ENCODE measurements at regions not wholly inside any gene's neighbourhood (a gene's known extent, or its start where the extent isn't known, plus 50 kb on each side); places are given as distances from the start of the nearest gene placed in this dataset.

DNA sequence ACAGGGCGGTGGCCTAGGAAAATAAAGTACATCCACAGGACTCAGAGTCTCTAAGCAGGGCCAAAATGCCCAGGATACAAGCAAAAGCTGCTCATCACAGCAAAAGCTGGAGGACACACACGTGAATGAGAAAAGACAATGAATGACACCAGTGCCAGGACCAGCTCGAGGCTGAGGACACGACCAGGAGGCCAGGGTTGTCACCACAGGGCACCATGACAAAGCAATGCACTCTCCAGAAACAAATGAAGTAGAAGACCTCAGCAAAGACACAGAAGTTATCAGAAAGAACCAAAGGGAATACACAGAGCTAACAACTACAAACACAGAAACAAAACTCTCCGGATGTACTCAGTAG, 92.1 kb downstream of the FOXL3 start:
- no peak for TF ChIP-seq POLR2A (IDR thresholded peaks at IDR 0.05)
- TF ChIP-seq, protein P1, sequence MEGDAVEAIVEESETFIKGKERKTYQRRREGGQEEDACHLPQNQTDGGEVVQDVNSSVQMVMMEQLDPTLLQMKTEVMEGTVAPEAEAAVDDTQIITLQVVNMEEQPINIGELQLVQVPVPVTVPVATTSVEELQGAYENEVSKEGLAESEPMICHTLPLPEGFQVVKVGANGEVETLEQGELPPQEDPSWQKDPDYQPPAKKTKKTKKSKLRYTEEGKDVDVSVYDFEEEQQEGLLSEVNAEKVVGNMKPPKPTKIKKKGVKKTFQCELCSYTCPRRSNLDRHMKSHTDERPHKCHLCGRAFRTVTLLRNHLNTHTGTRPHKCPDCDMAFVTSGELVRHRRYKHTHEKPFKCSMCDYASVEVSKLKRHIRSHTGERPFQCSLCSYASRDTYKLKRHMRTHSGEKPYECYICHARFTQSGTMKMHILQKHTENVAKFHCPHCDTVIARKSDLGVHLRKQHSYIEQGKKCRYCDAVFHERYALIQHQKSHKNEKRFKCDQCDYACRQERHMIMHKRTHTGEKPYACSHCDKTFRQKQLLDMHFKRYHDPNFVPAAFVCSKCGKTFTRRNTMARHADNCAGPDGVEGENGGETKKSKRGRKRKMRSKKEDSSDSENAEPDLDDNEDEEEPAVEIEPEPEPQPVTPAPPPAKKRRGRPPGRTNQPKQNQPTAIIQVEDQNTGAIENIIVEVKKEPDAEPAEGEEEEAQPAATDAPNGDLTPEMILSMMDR (IDR thresholded peaks at IDR 0.05): no peak

All from heart left ventricle (tissue), 13 donors.